Gastroesophageal sphincter (tissue), 4 donors: ENCODE measurements at regions not wholly inside any gene's neighbourhood (a gene's known extent, or its start where the extent isn't known, plus 50 kb on each side); places are given as distances from the start of the nearest gene placed in this dataset.

Experiments used
- ATAC-seq: fragments of 150-250 bp; one replicate; pipeline ENCODE4 v1.9.1; 2016; ENCODE audit warnings: mild to moderate bottlenecking, moderate library complexity
- H3K27ac ChIP-seq, 4 donors: fragments of 200-600 bp; sonication (generic) in 3 of 4; 1 replicate in 3 of 4; 2 replicates in 1 of 4; pipeline ENCODE4 v1.5.1; 2016 to 2019
- H3K27me3 ChIP-seq: fragments of 200-600 bp; sonication (generic); one replicate; pipeline ENCODE4 v1.5.1; 2019
- H3K36me3 ChIP-seq, 2 donors: fragments of 200-600 bp; sonication (generic); one replicate each; pipeline ENCODE4 v1.5.1; 2019; ENCODE audit warnings: control low read depth in 1 of 2
- H3K4me1 ChIP-seq, 3 donors: fragments of 200-600 bp; sonication (generic); 1 replicate in 2 of 3; 2 replicates in 1 of 3; pipeline ENCODE4 v1.5.1; 2016 to 2019; ENCODE audit warnings: control low read depth in 2 of 3
- H3K4me3 ChIP-seq, 2 donors: fragments of 200-600 bp; sonication (generic); one replicate each; pipeline ENCODE4 v1.5.1; 2019; ENCODE audit warnings: mild to moderate bottlenecking in 1 of 2, moderate library complexity in 1 of 2
- H3K9me3 ChIP-seq, 3 donors: fragments of 200-600 bp; sonication (generic); one replicate each; pipeline ENCODE4 v1.5.1; 2017 to 2019; ENCODE audit warnings: control low read depth in 2 of 3
- EP300 ChIP-seq: sonication (generic); formaldehyde crosslinking; IDR thresholded peaks from one replicate; pipeline ENCODE4 v1.6.1; 2017; ENCODE audit warnings: antibody characterized with exemption, mild to moderate bottlenecking
- POLR2A ChIP-seq, 2 donors: fragments of 450-650 bp; IDR thresholded peaks; one replicate each; pipeline ENCODE4 v1.6.1; 2017; ENCODE audit warnings: antibody characterized with exemption in 2 of 2, mild to moderate bottlenecking in 2 of 2, moderate library complexity in 1 of 2
- POLR2AphosphoS5 ChIP-seq: sonication (generic); formaldehyde crosslinking; IDR thresholded peaks from one replicate; pipeline ENCODE4 v1.6.1; 2017; ENCODE audit warnings: antibody characterized with exemption
- WGBS, 2 donors: methylation state at CpG; one replicate each; pipeline ENCODE4 v1.1.5; 2018; ENCODE audit warnings: low coverage in 1 of 2; 5-methylcytosine and 5-hydroxymethylcytosine counted together
- TF ChIP-seq, protein P1 (sequence below), 4 experiments: fragments of 200-600 bp in 2 of 4; fragments of 450-650 bp in 2 of 4; sonication (generic) in 1 of 4; IDR thresholded peaks; one replicate each; pipeline ENCODE4 v1.5.1; 2017 to 2019; ENCODE audit warnings: antibody characterized with exemption in 4 of 4, mild to moderate bottlenecking in 2 of 4, moderate library complexity in 2 of 4

GRCh38 chr3:18730491-18730890 is 305.4 kb upstream of the SATB1 start:
- TF ChIP-seq, protein P1, sequence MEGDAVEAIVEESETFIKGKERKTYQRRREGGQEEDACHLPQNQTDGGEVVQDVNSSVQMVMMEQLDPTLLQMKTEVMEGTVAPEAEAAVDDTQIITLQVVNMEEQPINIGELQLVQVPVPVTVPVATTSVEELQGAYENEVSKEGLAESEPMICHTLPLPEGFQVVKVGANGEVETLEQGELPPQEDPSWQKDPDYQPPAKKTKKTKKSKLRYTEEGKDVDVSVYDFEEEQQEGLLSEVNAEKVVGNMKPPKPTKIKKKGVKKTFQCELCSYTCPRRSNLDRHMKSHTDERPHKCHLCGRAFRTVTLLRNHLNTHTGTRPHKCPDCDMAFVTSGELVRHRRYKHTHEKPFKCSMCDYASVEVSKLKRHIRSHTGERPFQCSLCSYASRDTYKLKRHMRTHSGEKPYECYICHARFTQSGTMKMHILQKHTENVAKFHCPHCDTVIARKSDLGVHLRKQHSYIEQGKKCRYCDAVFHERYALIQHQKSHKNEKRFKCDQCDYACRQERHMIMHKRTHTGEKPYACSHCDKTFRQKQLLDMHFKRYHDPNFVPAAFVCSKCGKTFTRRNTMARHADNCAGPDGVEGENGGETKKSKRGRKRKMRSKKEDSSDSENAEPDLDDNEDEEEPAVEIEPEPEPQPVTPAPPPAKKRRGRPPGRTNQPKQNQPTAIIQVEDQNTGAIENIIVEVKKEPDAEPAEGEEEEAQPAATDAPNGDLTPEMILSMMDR (IDR thresholded peaks at IDR 0.05): no peak
- no peak for TF ChIP-seq EP300
- TF ChIP-seq POLR2AphosphoS5: no peak
- no peak for TF ChIP-seq POLR2A (IDR thresholded peaks at IDR 0.05)
- Histone ChIP-seq H3K27ac (no peak overlapping the region), H3K4me3 (no peak overlapping the region), H3K4me1 (no peaks in the 10 kb centered on the region), H3K27me3 (no peaks in the 10 kb centered on the region), H3K36me3 (no peaks in the 10 kb centered on the region), H3K9me3 (no peaks in the 10 kb centered on the region)
- ATAC-seq: no peak
- 50 to 75% methylated on average over 1 to 2 of the region's 2 CpGs for WGBS, 2 donors

DNA sequence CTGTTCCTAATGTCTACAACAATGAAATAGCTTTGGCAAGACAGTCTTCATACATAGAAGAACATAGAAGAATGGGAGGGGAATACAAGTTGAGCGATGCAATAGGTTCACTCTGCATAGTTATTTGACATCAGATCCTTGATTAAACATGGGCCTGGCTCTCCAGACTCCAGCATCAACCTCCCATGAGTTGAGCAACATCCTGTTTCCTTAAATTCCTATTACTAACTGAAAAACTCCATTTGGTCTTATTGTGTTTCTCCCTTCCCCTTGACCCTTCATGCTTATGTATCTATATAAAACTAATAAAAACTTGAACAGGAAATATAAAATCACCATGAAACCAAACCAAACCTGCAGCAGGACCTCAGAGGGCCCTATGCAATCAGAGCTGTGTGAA is 304.5 kb upstream of the SATB1 start:
- 82 to 89% methylated on average over 1 of the region's 1 CpG for WGBS, 2 donors
- Histone ChIP-seq H3K36me3 (no peaks in the 10 kb centered on the region), H3K27me3 (no peaks in the 10 kb centered on the region), H3K9me3 (no peaks in the 10 kb centered on the region), H3K4me3 (no peak overlapping the region), H3K4me1 (no peaks in the 10 kb centered on the region), H3K27ac (no peak overlapping the region)
- no peak for ATAC-seq
- TF ChIP-seq POLR2A (IDR thresholded peaks at IDR 0.05) (no peak), POLR2AphosphoS5 (no peak), EP300 (no peak)
- TF ChIP-seq, protein P1 (IDR thresholded peaks at IDR 0.05): no peak

DNA sequence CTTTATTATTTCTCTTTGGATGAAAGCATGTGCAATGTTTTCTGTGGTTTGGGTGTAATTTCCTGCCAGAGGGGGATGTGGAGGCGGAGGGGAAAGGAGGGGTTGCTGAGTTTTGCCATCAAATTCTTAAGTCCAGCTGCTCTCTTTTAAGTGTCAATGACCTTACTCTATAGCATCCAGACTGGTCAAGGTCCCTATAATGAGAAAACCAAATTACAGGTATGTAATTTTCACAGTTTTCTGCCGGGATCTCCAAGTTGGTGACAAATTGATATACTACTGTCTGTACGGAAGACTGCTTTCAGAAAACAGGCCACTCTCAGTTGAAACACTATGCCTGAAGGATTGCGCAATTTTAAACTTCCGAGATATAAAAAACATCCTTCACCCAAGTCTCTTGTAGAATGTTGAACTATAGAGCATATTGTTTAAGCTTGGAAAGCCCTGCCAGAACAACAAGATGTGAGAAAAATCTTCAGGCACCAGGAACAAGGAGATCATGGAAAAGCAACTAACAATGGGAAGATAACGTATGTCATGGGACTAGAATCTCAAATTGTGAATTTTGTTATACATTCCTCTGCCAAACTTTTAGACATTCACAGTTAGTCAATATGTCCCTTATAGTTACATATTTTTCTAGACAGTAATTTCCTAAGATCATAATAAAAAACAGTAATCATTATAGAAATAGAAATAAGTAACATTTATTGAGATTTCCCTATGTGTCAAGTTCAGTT is 300.7 kb upstream of the SATB1 start:
- Histone ChIP-seq H3K4me1 (no peaks in the 10 kb centered on the region), H3K9me3 (no peaks in the 10 kb centered on the region), H3K4me3 (no peak overlapping the region), H3K27me3 (no peaks in the 10 kb centered on the region), H3K27ac (no peak overlapping the region), H3K36me3 (no peaks in the 10 kb centered on the region)
- TF ChIP-seq EP300 (no peak), POLR2A (IDR thresholded peaks at IDR 0.05) (no peak), POLR2AphosphoS5 (no peak)
- TF ChIP-seq, protein P1 (IDR thresholded peaks at IDR 0.05): no peak
- ATAC-seq: no peak
- WGBS, 2 donors: 45 to 56% methylated on average over 3 to 6 of the region's 6 CpGs

GRCh38 chr3:18724456-18724855 is 299.3 kb upstream of the SATB1 start:
- no peaks in the 10 kb centered on the region for H3K9me3 ChIP-seq

More at GRCh38 chr3:18724456-18724855, 299.3 kb upstream of the SATB1 start:
- no peak overlapping the region for H3K4me3 ChIP-seq
- no peaks in the 10 kb centered on the region for H3K27me3 ChIP-seq
- no peak overlapping the region for H3K27ac ChIP-seq
- 79 to 83% methylated on average over 2 of the region's 2 CpGs for WGBS, 2 donors
- H3K36me3 ChIP-seq: no peaks in the 10 kb centered on the region
- no peaks in the 10 kb centered on the region for H3K4me1 ChIP-seq
- no peak for ATAC-seq
- TF ChIP-seq, protein P1 (IDR thresholded peaks at IDR 0.05): no peak
- TF ChIP-seq EP300 (no peak), POLR2AphosphoS5 (no peak), POLR2A (IDR thresholded peaks at IDR 0.05) (no peak)
